ENCODE measurements at regions not wholly inside any gene's neighbourhood (a gene's known extent, or its start where the extent isn't known, plus 50 kb on each side); places are given as distances from the start of the nearest gene placed in this dataset.

- peaks cover 28% of the 10 kb centered on the region for H3K4me1 Mint-ChIP-seq
- no peak overlapping the region for H3K4me3 Mint-ChIP-seq
- H3K9me3 Mint-ChIP-seq, result no peaks in the 10 kb centered on the region
- DNase-seq, result no peak
- peaks cover 5% of the 10 kb centered on the region for H3K27me3 Mint-ChIP-seq (ENCODE audit: low read depth, poor library complexity)
- H3K36me3 Mint-ChIP-seq (ENCODE audit: low read depth), result no peaks in the 10 kb centered on the region
- H3K27ac Mint-ChIP-seq, result no peak overlapping the region
- TF ChIP-seq, protein P1, sequence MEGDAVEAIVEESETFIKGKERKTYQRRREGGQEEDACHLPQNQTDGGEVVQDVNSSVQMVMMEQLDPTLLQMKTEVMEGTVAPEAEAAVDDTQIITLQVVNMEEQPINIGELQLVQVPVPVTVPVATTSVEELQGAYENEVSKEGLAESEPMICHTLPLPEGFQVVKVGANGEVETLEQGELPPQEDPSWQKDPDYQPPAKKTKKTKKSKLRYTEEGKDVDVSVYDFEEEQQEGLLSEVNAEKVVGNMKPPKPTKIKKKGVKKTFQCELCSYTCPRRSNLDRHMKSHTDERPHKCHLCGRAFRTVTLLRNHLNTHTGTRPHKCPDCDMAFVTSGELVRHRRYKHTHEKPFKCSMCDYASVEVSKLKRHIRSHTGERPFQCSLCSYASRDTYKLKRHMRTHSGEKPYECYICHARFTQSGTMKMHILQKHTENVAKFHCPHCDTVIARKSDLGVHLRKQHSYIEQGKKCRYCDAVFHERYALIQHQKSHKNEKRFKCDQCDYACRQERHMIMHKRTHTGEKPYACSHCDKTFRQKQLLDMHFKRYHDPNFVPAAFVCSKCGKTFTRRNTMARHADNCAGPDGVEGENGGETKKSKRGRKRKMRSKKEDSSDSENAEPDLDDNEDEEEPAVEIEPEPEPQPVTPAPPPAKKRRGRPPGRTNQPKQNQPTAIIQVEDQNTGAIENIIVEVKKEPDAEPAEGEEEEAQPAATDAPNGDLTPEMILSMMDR (IDR thresholded peaks at IDR 0.05), result no peak
These were observed 56.4 kb upstream of the ODC1 start for GRCh38 chr2:10504370-10504993.

DNA sequence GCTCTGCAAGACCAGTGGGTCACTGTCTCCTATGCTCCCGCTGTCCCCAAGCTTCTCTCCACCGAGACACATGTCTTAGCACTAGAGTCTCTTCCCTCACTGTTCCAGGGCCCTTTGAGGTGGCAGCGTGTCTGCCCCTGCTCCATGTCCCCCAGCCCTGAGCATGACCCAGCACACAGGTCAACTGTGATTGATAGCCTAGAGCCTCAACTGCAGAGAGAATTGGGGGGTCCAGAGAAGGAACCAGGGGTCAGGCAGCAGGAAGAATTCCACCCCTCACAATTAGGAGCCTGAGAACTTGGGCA lies 54.6 kb upstream of the ODC1 start:
- no peaks in the 10 kb centered on the region for H3K9me3 Mint-ChIP-seq
- TF ChIP-seq, protein P1 (IDR thresholded peaks at IDR 0.05), result no peak
- H3K27me3 Mint-ChIP-seq (ENCODE audit: low read depth, poor library complexity), result peaks cover 9% of the 10 kb centered on the region
- no peak overlapping the region for H3K4me3 Mint-ChIP-seq
- no peak for DNase-seq
- no peaks in the 10 kb centered on the region for H3K36me3 Mint-ChIP-seq (ENCODE audit: low read depth)
- peak overlapping the region; percentile 96 for H3K27ac Mint-ChIP-seq
- peaks cover 40% of the 10 kb centered on the region for H3K4me1 Mint-ChIP-seq

- Mint-ChIP-seq H3K36me3 (ENCODE audit: low read depth) (no peaks in the 10 kb centered on the region), H3K4me3 (peak overlapping the region; percentile 22), H3K9me3 (no peaks in the 10 kb centered on the region), H3K27me3 (ENCODE audit: low read depth, poor library complexity) (peaks cover 9% of the 10 kb centered on the region), H3K4me1 (peaks cover 40% of the 10 kb centered on the region), H3K27ac (peak overlapping the region; percentile 96)
- TF ChIP-seq, protein P1 (IDR thresholded peaks at IDR 0.05), result no peak
- no peak for DNase-seq
These were observed 54.1 kb upstream of the ODC1 start for GRCh38 chr2:10501980-10502802.

DNA sequence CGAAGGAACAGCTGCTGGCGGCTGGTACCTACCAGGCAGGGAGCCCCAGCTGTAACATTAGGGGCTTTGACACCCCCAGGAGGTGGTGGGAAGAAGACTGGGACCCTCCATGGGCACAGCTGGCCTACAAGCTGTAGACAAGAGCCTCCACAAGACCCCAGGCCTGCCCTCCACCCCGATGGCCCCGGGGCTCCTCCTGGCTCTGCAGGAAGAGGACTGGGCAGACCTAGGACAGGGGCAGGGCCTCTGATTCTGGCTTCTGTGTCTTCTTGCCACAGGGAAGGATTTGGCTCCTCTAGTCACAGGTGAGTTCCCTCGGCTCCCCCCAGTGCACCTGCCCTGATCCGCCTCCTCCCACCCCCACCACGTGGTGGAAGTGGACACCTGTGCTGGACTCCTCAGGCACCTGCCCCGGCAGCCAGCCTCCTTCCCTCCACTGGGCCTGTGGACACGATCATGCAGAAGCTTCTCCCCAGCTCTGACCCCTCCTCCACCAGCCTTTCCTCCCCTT lies 53.4 kb upstream of the ODC1 start:
- no peak for DNase-seq
- Mint-ChIP-seq H3K9me3 (no peaks in the 10 kb centered on the region), H3K36me3 (ENCODE audit: low read depth) (no peaks in the 10 kb centered on the region), H3K4me1 (peaks cover 40% of the 10 kb centered on the region), H3K27ac (no peak overlapping the region), H3K27me3 (ENCODE audit: low read depth, poor library complexity) (peaks cover 12% of the 10 kb centered on the region), H3K4me3 (no peak overlapping the region)
- TF ChIP-seq, protein P1 (IDR thresholded peaks at IDR 0.05), result no peak

DNA sequence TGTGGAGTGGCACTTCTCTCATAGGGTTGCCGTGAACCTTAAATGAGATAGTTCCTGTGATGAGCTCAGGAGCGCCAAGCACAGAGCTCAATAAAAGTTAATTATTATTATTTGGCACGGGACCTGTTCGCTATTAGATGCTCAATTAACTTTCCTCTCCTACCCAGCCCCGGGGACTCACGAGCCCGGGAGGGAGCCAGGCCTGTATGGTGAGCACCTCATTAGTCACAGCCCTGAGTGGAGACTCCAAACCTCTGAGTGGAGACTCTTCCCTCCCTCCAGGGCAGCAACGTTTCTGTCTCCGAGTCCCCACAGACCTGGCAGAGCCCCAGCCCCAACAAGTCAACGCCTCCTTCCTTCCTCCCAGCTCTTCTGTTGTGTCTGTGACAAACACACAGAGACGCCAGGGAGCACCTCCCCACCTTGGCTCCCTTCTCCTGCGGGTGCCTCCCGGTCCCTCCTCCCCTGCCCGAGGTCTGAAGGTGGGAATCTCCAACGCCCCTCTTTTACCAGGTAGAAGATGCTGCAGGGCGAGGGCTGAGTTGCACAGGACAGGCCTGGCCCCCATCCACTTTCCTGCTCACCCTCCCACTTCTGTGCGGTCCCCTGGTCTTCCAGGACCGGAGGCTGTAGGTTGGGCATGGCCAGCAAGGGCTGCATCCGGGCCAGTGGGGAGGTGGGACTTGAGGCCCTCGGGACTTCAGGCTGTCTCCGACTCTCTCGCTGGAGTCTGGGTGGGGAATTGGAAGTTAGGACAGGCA lies 52.7 kb upstream of the ODC1 start:
- no peak for DNase-seq
- Mint-ChIP-seq H3K4me3 (no peak overlapping the region), H3K27ac (no peak overlapping the region)

More for the DNA sequence above, 52.7 kb upstream of the ODC1 start:
- Mint-ChIP-seq H3K9me3 (no peaks in the 10 kb centered on the region), H3K36me3 (ENCODE audit: low read depth) (no peaks in the 10 kb centered on the region), H3K4me1 (peaks cover 44% of the 10 kb centered on the region), H3K27me3 (ENCODE audit: low read depth, poor library complexity) (peaks cover 12% of the 10 kb centered on the region)
- TF ChIP-seq, protein P1 (IDR thresholded peaks at IDR 0.05), result no peak
